ENCODE measurements at regions not wholly inside any gene's neighbourhood (a gene's known extent, or its start where the extent isn't known, plus 50 kb on each side); places are given as distances from the start of the nearest gene placed in this dataset.

DNA sequence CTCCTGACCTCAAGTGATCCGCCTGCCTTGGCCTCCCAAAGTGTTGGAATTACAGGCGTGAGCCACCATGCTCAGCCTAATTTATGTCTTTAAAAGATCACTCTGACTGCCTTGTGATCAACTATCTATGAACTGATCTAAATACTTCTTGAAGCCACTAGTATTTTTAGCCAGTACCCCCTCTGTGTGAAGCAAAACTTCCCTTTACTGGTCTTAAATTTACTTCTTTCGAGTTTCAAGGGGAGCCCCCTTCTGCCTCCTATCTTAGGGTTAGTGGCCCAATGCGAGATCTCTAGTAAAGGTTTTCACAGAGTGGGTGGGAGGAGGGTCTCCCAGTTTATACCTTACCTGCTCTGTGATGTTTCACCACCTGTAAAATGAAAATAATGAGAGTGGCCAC lies 66.1 kb upstream of the RPL11 start:
- Histone ChIP-seq H3K36me3 (ENCODE audit: insufficient read depth, low read depth, low read length) (no peaks in the 10 kb centered on the region), H3K27me3 (ENCODE audit: insufficient read depth, low read length) (peaks cover 11% of the 10 kb centered on the region), H3K4me3 (ENCODE audit: low read length) (no peak overlapping the region), H3K9me3 (ENCODE audit: insufficient read depth, low read depth, low read length) (no peaks in the 10 kb centered on the region), H3K27ac (ENCODE audit: low read length) (no peak overlapping the region), H3K9ac (ENCODE audit: low read depth, low read length) (no peak overlapping the region), H3K4me1 (ENCODE audit: insufficient read depth, low read length) (no peaks in the 10 kb centered on the region)

DNA sequence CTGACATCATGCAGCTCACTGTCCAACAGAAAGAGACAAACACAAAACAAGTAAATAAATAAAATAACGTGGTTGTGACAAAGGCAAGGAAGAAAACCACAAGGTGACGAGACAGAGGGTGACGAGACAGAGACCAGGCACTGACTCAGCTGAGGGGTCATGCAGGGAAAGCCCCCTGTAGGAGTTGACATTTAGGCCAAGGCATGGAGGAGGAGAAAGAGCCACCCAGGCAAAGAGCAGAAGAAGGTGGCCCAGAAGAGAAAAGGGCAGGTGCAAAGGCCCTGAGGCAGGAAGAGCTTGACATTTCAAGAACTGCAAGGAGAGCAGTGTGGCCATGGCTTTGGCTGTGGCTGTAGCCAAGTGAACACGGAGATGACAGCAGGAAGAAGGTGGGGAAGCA lies 65.1 kb upstream of the ID3 start:
- Histone ChIP-seq H3K4me1 (ENCODE audit: insufficient read depth, low read length) (no peaks in the 10 kb centered on the region), H3K9ac (ENCODE audit: low read depth, low read length) (no peak overlapping the region)

DNA sequence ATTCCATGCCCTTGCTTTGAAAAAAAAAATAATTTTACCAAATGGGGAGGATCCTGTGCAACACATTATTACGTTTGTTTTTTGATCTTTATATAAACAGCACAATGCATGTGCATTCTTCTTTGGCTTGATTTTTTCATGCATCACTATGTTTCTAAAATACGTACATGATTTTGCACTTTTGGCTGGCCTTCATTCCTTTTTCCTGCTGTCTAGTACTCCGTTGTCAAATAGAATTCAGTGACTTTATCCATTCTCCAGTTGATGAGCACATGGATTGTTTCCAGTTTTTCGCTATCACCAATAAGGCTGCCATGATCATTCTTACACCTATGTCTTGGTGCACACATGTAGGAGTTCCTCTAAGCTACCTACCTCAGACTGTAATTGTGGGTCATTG lies 63.0 kb upstream of the ID3 start:
- H3K27me3 ChIP-seq (ENCODE audit: insufficient read depth, low read length) = peaks cover 34% of the 10 kb centered on the region
- no peak overlapping the region for H3K9ac ChIP-seq (ENCODE audit: low read depth, low read length)
- H3K27ac ChIP-seq (ENCODE audit: low read length) = no peak overlapping the region
- H3K4me3 ChIP-seq (ENCODE audit: low read length) = no peak overlapping the region
- no peaks in the 10 kb centered on the region for H3K9me3 ChIP-seq (ENCODE audit: insufficient read depth, low read depth, low read length)
- no peaks in the 10 kb centered on the region for H3K36me3 ChIP-seq (ENCODE audit: insufficient read depth, low read depth, low read length)
- no peaks in the 10 kb centered on the region for H3K4me1 ChIP-seq (ENCODE audit: insufficient read depth, low read length)

More for the DNA sequence above, 65.1 kb upstream of the ID3 start:
- Histone ChIP-seq H3K27ac (ENCODE audit: low read length) (no peak overlapping the region), H3K9me3 (ENCODE audit: insufficient read depth, low read depth, low read length) (no peaks in the 10 kb centered on the region), H3K4me3 (ENCODE audit: low read length) (no peak overlapping the region), H3K36me3 (ENCODE audit: insufficient read depth, low read depth, low read length) (no peaks in the 10 kb centered on the region), H3K27me3 (ENCODE audit: insufficient read depth, low read length) (peaks cover 21% of the 10 kb centered on the region)

DNA sequence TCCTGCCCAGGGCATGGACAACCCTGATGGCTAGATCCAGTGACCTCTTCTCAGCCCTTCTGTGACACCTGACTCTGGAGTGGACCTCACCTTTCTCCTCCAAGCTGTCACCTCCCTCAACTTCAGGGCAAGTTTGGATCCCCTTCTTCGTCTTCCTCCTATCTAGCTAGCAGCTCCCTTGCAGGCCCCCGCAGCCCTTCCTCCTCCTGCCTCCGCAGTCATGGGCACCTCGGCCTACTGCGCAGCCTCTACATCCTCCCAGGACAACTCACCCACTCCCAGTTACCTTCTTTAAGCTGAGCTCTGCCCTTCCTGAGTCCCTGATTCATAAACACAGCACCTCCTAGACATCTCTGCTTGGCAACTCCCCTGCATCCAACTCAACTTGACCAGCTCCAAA lies 61.3 kb upstream of the ID3 start:
- no peak overlapping the region for H3K27ac ChIP-seq (ENCODE audit: low read length)
- no peak overlapping the region for H3K9ac ChIP-seq (ENCODE audit: low read depth, low read length)
- H3K9me3 ChIP-seq (ENCODE audit: insufficient read depth, low read depth, low read length) = no peaks in the 10 kb centered on the region
- peaks cover 34% of the 10 kb centered on the region for H3K27me3 ChIP-seq (ENCODE audit: insufficient read depth, low read length)
- no peaks in the 10 kb centered on the region for H3K36me3 ChIP-seq (ENCODE audit: insufficient read depth, low read depth, low read length)
- no peak overlapping the region for H3K4me3 ChIP-seq (ENCODE audit: low read length)
- no peaks in the 10 kb centered on the region for H3K4me1 ChIP-seq (ENCODE audit: insufficient read depth, low read length)

DNA sequence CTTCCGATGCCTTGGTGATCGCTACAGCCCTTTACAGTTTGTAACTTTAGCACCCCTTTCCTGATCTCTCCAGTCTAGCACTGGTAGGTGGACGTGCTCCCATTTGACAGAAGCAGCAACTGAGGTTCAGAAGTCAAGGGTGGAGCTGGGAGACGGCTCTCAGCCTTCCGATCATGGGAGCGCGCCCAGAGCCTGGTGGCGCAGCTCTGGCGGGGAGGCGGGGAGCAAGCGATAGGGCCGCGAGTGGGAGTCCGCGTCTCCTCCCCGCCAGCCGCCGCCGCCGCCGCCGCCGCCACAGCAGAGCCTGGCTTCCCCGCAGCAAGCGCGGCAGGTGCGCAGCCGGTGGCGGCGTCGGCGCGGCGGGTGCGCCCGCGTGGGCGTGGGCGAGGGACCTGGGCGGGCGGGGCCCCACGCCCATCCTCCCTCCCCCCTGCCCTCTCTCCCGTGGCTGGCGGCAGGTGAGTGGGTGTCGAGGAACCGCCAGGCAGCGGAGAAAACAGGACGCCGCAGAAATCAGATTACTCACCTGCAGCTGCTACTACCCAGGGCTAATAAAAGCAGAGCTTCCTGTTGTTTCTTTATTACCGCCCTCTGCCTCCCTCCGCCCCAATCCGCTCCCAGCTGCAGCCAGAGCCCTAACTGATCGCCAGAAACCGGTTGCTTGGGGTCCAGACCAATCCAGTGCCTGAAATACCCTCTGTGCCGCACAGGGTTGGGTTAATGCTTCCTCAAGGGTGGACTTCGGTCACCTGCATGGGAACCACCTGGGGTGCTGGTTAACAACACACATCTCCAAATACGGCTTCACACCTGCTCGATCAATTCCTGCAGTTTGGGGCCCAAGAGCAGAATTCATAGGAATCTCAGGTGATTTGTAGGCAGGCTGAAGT lies 60.2 kb upstream of the ID3 start:
- Histone ChIP-seq H3K36me3 (ENCODE audit: insufficient read depth, low read depth, low read length) (no peaks in the 10 kb centered on the region), H3K4me1 (ENCODE audit: insufficient read depth, low read length) (no peaks in the 10 kb centered on the region), H3K27me3 (ENCODE audit: insufficient read depth, low read length) (peaks cover 34% of the 10 kb centered on the region), H3K4me3 (ENCODE audit: low read length) (peak overlapping the region; percentile 47), H3K9me3 (ENCODE audit: insufficient read depth, low read depth, low read length) (no peaks in the 10 kb centered on the region), H3K27ac (ENCODE audit: low read length) (no peak overlapping the region), H3K9ac (ENCODE audit: low read depth, low read length) (no peak overlapping the region)

DNA sequence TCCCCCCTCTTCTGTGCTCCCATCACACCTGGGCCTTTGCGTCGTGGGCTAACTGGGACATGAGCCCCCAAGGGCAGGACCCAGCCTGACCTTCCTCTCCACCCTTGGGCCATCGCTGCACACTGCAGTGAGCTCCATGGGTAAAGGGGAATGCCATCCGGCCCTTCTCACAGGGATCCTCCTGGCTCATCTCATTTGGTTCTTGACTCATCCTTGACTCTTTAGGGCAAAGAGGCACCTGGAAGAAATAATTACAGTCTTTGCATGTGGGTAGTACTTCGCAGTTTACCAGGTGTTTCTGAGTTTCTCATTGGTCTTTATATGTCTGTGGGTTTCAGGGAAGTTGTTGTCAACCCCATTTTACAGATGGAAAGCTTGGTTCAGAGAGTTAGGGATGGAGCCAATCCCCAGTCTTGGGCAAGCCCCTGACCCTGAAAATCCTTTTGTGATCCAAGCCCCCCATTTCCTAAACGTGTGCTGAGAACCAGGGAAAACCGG lies 59.3 kb upstream of the ID3 start:
- Histone ChIP-seq H3K36me3 (ENCODE audit: insufficient read depth, low read depth, low read length) (no peaks in the 10 kb centered on the region), H3K27ac (ENCODE audit: low read length) (no peak overlapping the region), H3K4me1 (ENCODE audit: insufficient read depth, low read length) (no peaks in the 10 kb centered on the region), H3K4me3 (ENCODE audit: low read length) (no peak overlapping the region; the same call in 1 of the 2 replicates), H3K27me3 (ENCODE audit: insufficient read depth, low read length) (peaks cover 34% of the 10 kb centered on the region), H3K9ac (ENCODE audit: low read depth, low read length) (no peak overlapping the region), H3K9me3 (ENCODE audit: insufficient read depth, low read depth, low read length) (no peaks in the 10 kb centered on the region)

DNA sequence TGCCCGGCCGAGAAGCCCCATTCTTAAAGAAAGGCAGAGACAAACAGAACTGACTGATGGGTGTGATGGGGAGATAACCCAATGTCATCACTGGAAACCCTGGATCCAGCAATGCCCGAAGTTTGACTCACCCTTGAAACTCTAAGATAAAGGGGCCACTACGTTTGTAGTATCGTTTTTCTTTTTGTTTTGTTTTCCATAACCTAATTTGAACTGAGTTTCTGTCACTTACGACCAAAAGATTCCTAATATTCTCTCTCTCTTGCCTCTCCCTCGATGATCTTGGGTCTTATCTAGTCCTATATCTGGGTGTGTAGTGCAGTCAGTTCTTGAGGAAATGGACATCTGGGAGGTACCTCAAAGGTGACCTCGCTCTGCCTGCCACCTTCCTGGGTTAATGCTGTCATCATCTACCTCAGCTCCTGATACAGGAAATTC lies 57.8 kb upstream of the ID3 start:
- peaks cover 3% of the 10 kb centered on the region; the same call in 1 of the 2 replicates for H3K4me1 ChIP-seq (ENCODE audit: insufficient read depth, low read length)
- no peak overlapping the region for H3K4me3 ChIP-seq (ENCODE audit: low read length)
- H3K36me3 ChIP-seq (ENCODE audit: insufficient read depth, low read depth, low read length) = no peaks in the 10 kb centered on the region
- no peak overlapping the region for H3K27ac ChIP-seq (ENCODE audit: low read length)
- H3K9me3 ChIP-seq (ENCODE audit: insufficient read depth, low read depth, low read length) = no peaks in the 10 kb centered on the region
- H3K27me3 ChIP-seq (ENCODE audit: insufficient read depth, low read length) = peaks cover 34% of the 10 kb centered on the region
- no peak overlapping the region for H3K9ac ChIP-seq (ENCODE audit: low read depth, low read length)

DNA sequence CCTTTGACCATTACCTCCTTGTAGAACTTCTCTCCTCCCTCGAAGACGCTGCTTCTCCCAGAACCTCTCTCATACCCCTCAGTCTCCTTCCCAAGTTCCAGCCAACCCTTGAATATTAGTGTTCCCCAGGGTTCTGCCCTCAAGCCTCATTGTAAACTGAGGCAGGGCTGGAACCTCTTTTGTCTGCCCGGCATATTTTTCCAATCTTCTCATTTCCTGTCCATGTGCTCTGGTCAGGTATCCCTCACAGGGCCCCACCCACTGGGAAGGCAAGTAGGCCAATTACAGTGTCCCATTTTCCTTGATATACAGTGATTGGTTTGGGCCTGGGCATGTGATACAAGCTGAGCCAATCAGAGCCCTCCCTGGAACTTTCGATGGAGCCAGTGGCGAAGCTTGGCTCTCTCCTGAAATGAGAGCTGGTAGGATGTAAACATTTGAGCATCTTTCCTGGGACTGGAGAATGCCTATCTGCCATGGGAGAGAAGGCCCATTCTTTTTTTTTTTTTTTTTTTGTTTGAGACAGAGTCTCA lies 57.1 kb upstream of the ID3 start:
- Histone ChIP-seq H3K27me3 (ENCODE audit: insufficient read depth, low read length) (peaks cover 32% of the 10 kb centered on the region), H3K36me3 (ENCODE audit: insufficient read depth, low read depth, low read length) (no peaks in the 10 kb centered on the region), H3K4me1 (ENCODE audit: insufficient read depth, low read length) (peaks cover 3% of the 10 kb centered on the region; the same call in 1 of the 2 replicates), H3K4me3 (ENCODE audit: low read length) (no peak overlapping the region), H3K9ac (ENCODE audit: low read depth, low read length) (no peak overlapping the region), H3K9me3 (ENCODE audit: insufficient read depth, low read depth, low read length) (no peaks in the 10 kb centered on the region), H3K27ac (ENCODE audit: low read length) (no peak overlapping the region)

DNA sequence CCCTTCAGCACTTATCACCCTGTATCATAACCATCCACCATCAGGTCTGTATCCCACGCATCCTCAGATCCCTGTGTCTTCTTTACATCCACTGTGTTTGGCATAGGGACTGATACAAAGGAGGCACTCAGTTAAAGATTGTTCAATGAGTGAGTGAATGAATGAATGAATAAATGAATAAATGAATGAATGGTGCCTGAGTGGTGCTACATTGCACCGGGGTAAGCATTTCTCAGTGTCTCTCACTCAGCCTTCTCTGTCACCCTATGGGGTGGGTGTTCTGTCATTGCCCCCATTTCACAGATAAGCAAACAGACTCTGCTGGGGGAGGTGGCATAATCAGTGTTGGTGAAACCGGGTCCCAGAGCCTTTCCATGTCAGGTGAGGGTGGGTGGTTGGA lies 56.6 kb upstream of the ID3 start:
- no peak overlapping the region for H3K27ac ChIP-seq (ENCODE audit: low read length)
- no peaks in the 10 kb centered on the region for H3K36me3 ChIP-seq (ENCODE audit: insufficient read depth, low read depth, low read length)
- H3K27me3 ChIP-seq (ENCODE audit: insufficient read depth, low read length) = peaks cover 27% of the 10 kb centered on the region
- H3K4me1 ChIP-seq (ENCODE audit: insufficient read depth, low read length) = peaks cover 3% of the 10 kb centered on the region; the same call in 1 of the 2 replicates
- no peaks in the 10 kb centered on the region for H3K9me3 ChIP-seq (ENCODE audit: insufficient read depth, low read depth, low read length)
- H3K9ac ChIP-seq (ENCODE audit: low read depth, low read length) = no peak overlapping the region
- no peak overlapping the region for H3K4me3 ChIP-seq (ENCODE audit: low read length)

DNA sequence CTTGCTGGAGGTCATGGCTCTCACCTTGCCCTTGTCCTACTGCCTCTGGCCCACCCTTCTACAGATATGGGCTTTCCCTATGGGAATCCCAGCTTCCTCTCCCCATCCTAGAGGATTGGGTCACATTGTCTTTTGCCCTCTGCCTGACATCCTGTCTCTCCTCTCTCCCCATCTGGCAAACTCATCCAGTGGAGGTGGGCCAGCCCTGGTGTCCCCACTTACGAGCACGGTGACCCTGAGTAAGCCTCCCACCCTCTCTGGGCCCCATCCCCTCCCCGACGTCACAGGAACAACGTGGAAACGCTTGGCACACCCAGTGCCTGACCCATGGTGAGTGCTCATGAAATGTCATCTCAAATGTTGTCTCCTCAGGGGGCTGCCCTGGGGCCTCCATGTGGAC lies 56.1 kb upstream of the ID3 start:
- H3K4me1 ChIP-seq (ENCODE audit: insufficient read depth, low read length) = peaks cover 3% of the 10 kb centered on the region; the same call in 1 of the 2 replicates
- H3K4me3 ChIP-seq (ENCODE audit: low read length) = no peak overlapping the region
- no peak overlapping the region for H3K27ac ChIP-seq (ENCODE audit: low read length)
- H3K9me3 ChIP-seq (ENCODE audit: insufficient read depth, low read depth, low read length) = no peaks in the 10 kb centered on the region
- H3K9ac ChIP-seq (ENCODE audit: low read depth, low read length) = no peak overlapping the region
- H3K36me3 ChIP-seq (ENCODE audit: insufficient read depth, low read depth, low read length) = no peaks in the 10 kb centered on the region
- peaks cover 23% of the 10 kb centered on the region for H3K27me3 ChIP-seq (ENCODE audit: insufficient read depth, low read length)

DNA sequence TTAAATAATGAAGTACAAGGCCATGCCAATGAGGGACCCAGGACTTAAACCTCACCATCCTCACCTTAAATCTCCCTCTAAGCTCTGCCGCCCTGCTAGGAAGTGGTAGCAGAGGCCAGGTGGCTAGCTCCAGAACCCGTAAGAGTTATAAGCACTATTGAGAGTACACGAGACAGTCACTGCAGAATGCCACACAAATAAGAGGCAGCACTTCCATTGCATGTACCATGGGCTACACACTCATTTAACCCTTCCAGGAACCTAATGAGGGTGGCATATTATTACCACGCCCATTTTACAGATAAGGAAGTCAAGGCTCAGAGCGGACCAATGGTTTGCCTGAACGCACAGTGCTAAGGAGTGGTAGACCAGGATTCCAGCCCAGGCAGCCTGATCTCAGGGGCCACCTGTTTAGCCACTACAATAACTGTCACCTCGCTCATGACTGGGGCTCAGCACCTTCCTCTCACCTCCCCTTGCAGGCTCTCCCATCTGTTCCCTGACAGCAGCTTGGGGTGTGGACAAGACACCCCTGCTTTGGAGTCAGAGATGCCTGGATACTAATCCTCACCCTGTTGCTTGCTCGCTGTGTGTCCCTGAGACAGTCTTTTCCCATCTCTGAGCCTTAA lies 54.8 kb upstream of the ID3 start:
- Histone ChIP-seq H3K4me1 (ENCODE audit: insufficient read depth, low read length) (peaks cover 3% of the 10 kb centered on the region; the same call in 1 of the 2 replicates), H3K9ac (ENCODE audit: low read depth, low read length) (no peak overlapping the region), H3K9me3 (ENCODE audit: insufficient read depth, low read depth, low read length) (no peaks in the 10 kb centered on the region), H3K27me3 (ENCODE audit: insufficient read depth, low read length) (peaks cover 10% of the 10 kb centered on the region), H3K4me3 (ENCODE audit: low read length) (no peak overlapping the region), H3K27ac (ENCODE audit: low read length) (no peak overlapping the region), H3K36me3 (ENCODE audit: insufficient read depth, low read depth, low read length) (no peaks in the 10 kb centered on the region)

Measured in iPS-20b (cell line).